Brain microvascular endothelial cell (primary cell): ENCODE measurements at regions not wholly inside any gene's neighbourhood (a gene's known extent, or its start where the extent isn't known, plus 50 kb on each side); places are given as distances from the start of the nearest gene placed in this dataset.

Experiments used
- DNase-seq: peaks from one replicate; pipeline ENCODE4 v3.0.0-alpha.2; 2020
- H3K27ac ChIP-seq: fragments of 250-450 bp; sonication (Bioruptor Pico); 2 replicates; pipeline ENCODE4 v1.5.1; 2020; ENCODE audit warnings: mild to moderate bottlenecking, moderate library complexity
- H3K27me3 ChIP-seq: fragments of 250-450 bp; sonication (Bioruptor Pico); replicated peaks from 2 replicates; pipeline ENCODE4 v1.5.1; 2020; ENCODE audit warnings: mild to moderate bottlenecking
- H3K36me3 ChIP-seq: fragments of 250-450 bp; sonication (Bioruptor Pico); replicated peaks from 2 replicates; pipeline ENCODE4 v1.5.1; 2020; ENCODE audit warnings: mild to moderate bottlenecking
- H3K4me3 ChIP-seq: 2 replicates; pipeline ENCODE4 v1.5.1; 2011; ENCODE audit warnings: low read depth, mild to moderate bottlenecking, control low read depth, low read length, moderate library complexity
- CTCF ChIP-seq: IDR thresholded peaks from 2 replicates; pipeline ENCODE4 v1.5.1; 2011; ENCODE audit warnings: low read depth, mild to moderate bottlenecking, moderate library complexity, low read length, control low read depth, inconsistent platforms; ENCODE audit errors: missing control alignments
- in situ Hi-C: cut with HindIII; loops from 2 replicates; pipeline ENCODE4 v1.10.0; 2017; ENCODE audit warnings: low sequenced_read_pairs, low pct_ligation_motif_present

- in situ Hi-C loops, result no loop called here
- Histone ChIP-seq H3K4me3 (no peak overlapping the region), H3K27me3 (no peaks in the 10 kb centered on the region), H3K36me3 (no peaks in the 10 kb centered on the region), H3K27ac (no peak overlapping the region)
- DNase-seq, result no peak
- TF ChIP-seq CTCF, result no peak
Measured at GRCh38 chr18:78901923-78902794, 77.5 kb upstream of the SALL3 start.

DNA sequence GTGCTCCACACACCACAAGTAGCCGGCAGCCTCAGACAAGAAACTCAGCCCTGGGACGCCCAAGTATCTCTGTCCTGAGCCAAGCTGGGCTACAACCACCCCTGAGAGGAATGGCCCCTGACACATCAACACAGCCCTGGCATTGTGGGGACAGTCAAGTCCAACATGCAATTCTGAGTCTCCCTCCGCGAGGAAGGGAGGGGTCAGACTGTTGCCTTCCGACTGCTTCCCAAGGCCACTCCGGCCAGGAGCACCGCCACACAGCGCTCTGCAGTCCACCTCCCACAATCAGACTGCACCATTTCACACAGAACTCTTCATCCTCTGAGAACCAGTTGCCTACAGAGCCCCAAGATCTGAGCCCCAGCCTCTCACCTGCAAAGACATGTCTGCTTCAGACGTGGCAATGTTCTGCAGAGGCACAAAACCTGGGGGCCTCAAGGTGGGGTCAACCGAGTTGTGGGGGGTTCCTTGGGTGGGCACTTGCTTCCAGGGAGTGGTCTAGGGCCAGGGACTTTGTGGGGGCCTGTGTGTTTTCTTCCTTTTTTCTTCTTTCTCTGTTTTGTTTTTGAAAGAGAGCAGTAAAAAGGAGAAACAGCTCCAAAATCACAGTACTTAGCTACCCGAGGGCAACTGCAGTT, 76.7 kb upstream of the SALL3 start:
- Histone ChIP-seq H3K4me3 (no peak overlapping the region), H3K27ac (no peak overlapping the region), H3K27me3 (no peaks in the 10 kb centered on the region), H3K36me3 (no peaks in the 10 kb centered on the region)
- TF ChIP-seq CTCF, result no peak
- in situ Hi-C loops, result no loop called here
- DNase-seq, result no peak

DNA sequence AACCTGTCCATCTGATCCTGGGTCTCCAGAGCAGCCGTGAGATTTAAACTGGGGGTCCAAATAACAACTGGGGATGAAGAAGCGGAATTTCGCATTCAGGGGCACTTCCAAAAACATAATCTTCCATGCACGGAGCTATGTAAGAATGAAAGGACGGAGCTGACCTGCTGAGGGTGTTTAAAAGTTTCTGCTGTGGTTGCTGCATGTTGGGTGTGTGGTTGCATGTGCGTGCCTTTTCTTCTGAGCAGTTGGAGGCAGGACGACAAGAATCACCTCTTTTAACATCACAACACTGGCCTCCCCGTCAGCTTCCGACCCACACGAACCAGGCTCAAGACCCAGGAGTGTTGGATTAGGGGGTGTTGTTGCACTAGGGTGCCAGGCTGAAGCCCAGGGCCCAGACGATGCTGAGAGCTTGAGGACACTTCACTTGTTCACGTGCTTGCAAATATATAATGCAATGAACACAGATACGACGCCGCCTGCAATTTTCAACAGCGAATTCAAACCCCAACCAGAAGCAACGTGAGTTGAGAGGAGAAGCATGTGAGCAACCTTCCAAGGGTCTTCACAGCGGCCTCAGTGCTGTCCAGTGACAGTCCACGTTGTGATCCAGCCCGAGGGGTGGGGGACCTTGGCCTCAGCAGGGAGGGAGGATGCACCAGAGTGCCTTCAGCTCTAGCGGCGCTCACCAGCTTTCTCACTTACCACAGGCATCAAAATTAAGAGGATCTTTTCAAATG, 76.0 kb upstream of the SALL3 start:
- no peak overlapping the region for H3K27ac ChIP-seq
- no peak overlapping the region for H3K4me3 ChIP-seq
- no peak for TF ChIP-seq CTCF
- DNase-seq, result no peak
- in situ Hi-C loops, result no loop called here
- H3K36me3 ChIP-seq, result no peaks in the 10 kb centered on the region
- no peaks in the 10 kb centered on the region for H3K27me3 ChIP-seq

- no peaks in the 10 kb centered on the region for H3K27me3 ChIP-seq
- no peak overlapping the region for H3K27ac ChIP-seq
- in situ Hi-C loops, result no loop called here
- TF ChIP-seq CTCF, result no peak
- H3K4me3 ChIP-seq, result no peak overlapping the region
- H3K36me3 ChIP-seq, result no peaks in the 10 kb centered on the region
- DNase-seq, result no peak
Measured at GRCh38 chr18:78904179-78904531, 75.5 kb upstream of the SALL3 start.

DNA sequence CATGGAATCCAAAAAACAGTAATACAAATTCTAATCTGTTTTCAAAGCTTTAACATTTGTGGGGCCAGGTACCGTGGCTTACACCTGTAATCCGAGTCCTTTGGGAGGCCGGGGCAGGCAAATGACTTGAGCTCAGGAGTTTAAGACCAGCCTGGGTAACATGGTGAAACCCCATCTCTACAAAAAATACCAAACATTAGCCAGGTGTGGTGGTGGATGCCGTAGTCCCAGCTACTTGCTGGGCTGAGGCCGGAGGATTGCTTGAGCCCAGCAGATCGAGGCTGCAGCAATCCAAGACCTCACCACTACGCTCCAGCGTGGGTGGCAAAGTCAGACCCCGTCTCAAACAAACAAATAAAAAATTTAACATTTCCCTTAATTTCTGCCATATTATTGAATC, 74.3 kb upstream of the SALL3 start:
- no peaks in the 10 kb centered on the region for H3K27me3 ChIP-seq
- in situ Hi-C loops, result no loop called here
- DNase-seq, result no peak
- no peak for TF ChIP-seq CTCF
- H3K27ac ChIP-seq, result no peak overlapping the region
- H3K4me3 ChIP-seq, result no peak overlapping the region
- no peaks in the 10 kb centered on the region for H3K36me3 ChIP-seq
